HG03432 (cell line): ENCODE measurements at regions not wholly inside any gene's neighbourhood (a gene's known extent, or its start where the extent isn't known, plus 50 kb on each side); places are given as distances from the start of the nearest gene placed in this dataset.

Experiments
- ATAC-seq: cut with Tn5 transposase; IDR thresholded peaks from one replicate; pipeline ENCODE4 v1.9.1; 2021; ENCODE audit warnings: mild to moderate bottlenecking, moderate library complexity; ENCODE audit not compliant: unreplicated experiment

GRCh38 chr19:31164791-31165251, 184.4 kb downstream of the TSHZ3 start:
- ATAC-seq: no peak

GRCh38 chr19:31160336-31160926, 188.8 kb downstream of the TSHZ3 start:
- no peak for ATAC-seq

- no peak for ATAC-seq
Observed at GRCh38 chr19:31154021-31154420, 195.2 kb downstream of the TSHZ3 start.

GRCh38 chr19:31152906-31153305, 196.3 kb downstream of the TSHZ3 start:
- no peak for ATAC-seq

- ATAC-seq: no peak
Observed at GRCh38 chr19:31149441-31149941, 199.7 kb downstream of the TSHZ3 start.

- no peak for ATAC-seq
Observed at GRCh38 chr19:31148671-31149070, 200.6 kb downstream of the TSHZ3 start.

- no peak for ATAC-seq
Observed at GRCh38 chr19:31147234-31147633, 202.0 kb downstream of the TSHZ3 start.

GRCh38 chr19:31146546-31147183, 202.6 kb downstream of the TSHZ3 start:
- no peak for ATAC-seq

- no peak for ATAC-seq
Observed at GRCh38 chr19:31146015-31146414, 203.2 kb downstream of the TSHZ3 start.

- ATAC-seq: no peak
Observed at GRCh38 chr19:31145007-31145406, 204.2 kb downstream of the TSHZ3 start.

- ATAC-seq: no peak
Observed at GRCh38 chr19:31144075-31144870, 205.0 kb downstream of the TSHZ3 start.

GRCh38 chr19:31141301-31141700, 207.9 kb downstream of the TSHZ3 start:
- no peak for ATAC-seq

GRCh38 chr19:31140717-31141116, 208.5 kb downstream of the TSHZ3 start:
- ATAC-seq: no peak

- no peak for ATAC-seq
Observed at GRCh38 chr19:31139871-31140505, 209.2 kb downstream of the TSHZ3 start.

- no peak for ATAC-seq
Observed at GRCh38 chr19:31138077-31138476, 211.2 kb downstream of the TSHZ3 start.

- ATAC-seq: no peak
Observed at GRCh38 chr19:31135841-31136240, 213.4 kb downstream of the TSHZ3 start.

GRCh38 chr19:31132753-31133110, 216.5 kb downstream of the TSHZ3 start:
- no peak for ATAC-seq

- no peak for ATAC-seq
Observed at GRCh38 chr19:31128291-31128690, 220.9 kb downstream of the TSHZ3 start.

GRCh38 chr19:31127134-31127967, 221.9 kb downstream of the TSHZ3 start:
- ATAC-seq: no peak

GRCh38 chr19:31126236-31126635, 223.0 kb downstream of the TSHZ3 start:
- ATAC-seq: no peak
